Eye (tissue), 1 donor: ENCODE measurements at regions not wholly inside any gene's neighbourhood (a gene's known extent, or its start where the extent isn't known, plus 50 kb on each side); places are given as distances from the start of the nearest gene placed in this dataset.

ENCODE experiments used
- DNase-seq: peaks from one replicate; pipeline ENCODE4 v3.0.0-alpha.2; 2015

GRCh38 chr2:65511306-65511705, 78.9 kb upstream of the SPRED2 start:
- DNase-seq = no peak

GRCh38 chr2:65508225-65508624, 75.8 kb upstream of the SPRED2 start:
- DNase-seq = no peak

- no peak for DNase-seq
These were observed 75.0 kb upstream of the SPRED2 start for GRCh38 chr2:65507102-65508069.

- DNase-seq = no peak
These were observed 72.7 kb upstream of the SPRED2 start for GRCh38 chr2:65504814-65505697.

- DNase-seq = no peak
These were observed 71.8 kb upstream of the SPRED2 start for GRCh38 chr2:65504201-65504600.

- no peak for DNase-seq
These were observed 71.3 kb upstream of the SPRED2 start for GRCh38 chr2:65503746-65504145.

- no peak for DNase-seq
These were observed 69.4 kb upstream of the SPRED2 start for GRCh38 chr2:65501836-65502235.

- DNase-seq = no peak
These were observed 68.7 kb upstream of the SPRED2 start for GRCh38 chr2:65501074-65501473.

- no peak for DNase-seq
These were observed 68.1 kb upstream of the SPRED2 start for GRCh38 chr2:65500310-65501040.

GRCh38 chr2:65499216-65499615, 66.8 kb upstream of the SPRED2 start:
- DNase-seq = no peak

GRCh38 chr2:65498396-65498795, 66.0 kb upstream of the SPRED2 start:
- DNase-seq = no peak

- no peak for DNase-seq
These were observed 63.0 kb upstream of the SPRED2 start for GRCh38 chr2:65495251-65495877.

GRCh38 chr2:65494078-65494477, 61.7 kb upstream of the SPRED2 start:
- no peak for DNase-seq

GRCh38 chr2:65491381-65491905, 59.0 kb upstream of the SPRED2 start:
- DNase-seq = no peak

GRCh38 chr2:65490222-65490621, 57.8 kb upstream of the SPRED2 start:
- DNase-seq = no peak

- no peak for DNase-seq
These were observed 56.9 kb upstream of the SPRED2 start for GRCh38 chr2:65489269-65489668.

- DNase-seq = no peak
These were observed 56.1 kb upstream of the SPRED2 start for GRCh38 chr2:65488527-65488926.

- DNase-seq = no peak
These were observed 55.0 kb upstream of the SPRED2 start for GRCh38 chr2:65487404-65487803.

- DNase-seq = no peak
These were observed 54.4 kb upstream of the SPRED2 start for GRCh38 chr2:65486802-65487201.

- DNase-seq = no peak
These were observed 53.9 kb upstream of the SPRED2 start for GRCh38 chr2:65486282-65486681.

- no peak for DNase-seq
These were observed 53.4 kb upstream of the SPRED2 start for GRCh38 chr2:65485839-65486238.

- DNase-seq = no peak
These were observed 51.4 kb upstream of the SPRED2 start for GRCh38 chr2:65483763-65484162.
